ENCODE measurements at regions not wholly inside any gene's neighbourhood (a gene's known extent, or its start where the extent isn't known, plus 50 kb on each side); places are given as distances from the start of the nearest gene placed in this dataset.

DNA sequence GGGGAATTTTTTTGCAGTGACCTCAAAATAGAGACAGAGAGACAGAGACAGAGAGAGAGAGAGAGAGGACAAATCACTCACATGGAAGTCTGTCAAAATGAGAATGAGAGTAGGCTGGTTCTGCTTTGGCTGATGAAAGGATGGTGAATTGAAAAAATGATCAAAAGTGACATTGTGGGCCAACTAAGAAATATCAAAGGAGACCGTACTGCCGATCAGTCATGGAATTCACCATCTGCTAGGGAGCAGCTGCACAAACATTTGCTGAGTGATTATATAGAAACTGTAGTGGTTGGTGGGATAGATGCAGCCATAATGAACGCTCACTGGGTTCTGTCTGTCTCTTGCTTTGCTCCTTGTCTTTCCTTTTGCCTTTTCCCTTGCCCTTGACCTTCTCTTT lies 476.6 kb upstream of the SGCD start:
- no peak for DNase-seq (ENCODE audit: low read depth)
- TF ChIP-seq, protein P1, sequence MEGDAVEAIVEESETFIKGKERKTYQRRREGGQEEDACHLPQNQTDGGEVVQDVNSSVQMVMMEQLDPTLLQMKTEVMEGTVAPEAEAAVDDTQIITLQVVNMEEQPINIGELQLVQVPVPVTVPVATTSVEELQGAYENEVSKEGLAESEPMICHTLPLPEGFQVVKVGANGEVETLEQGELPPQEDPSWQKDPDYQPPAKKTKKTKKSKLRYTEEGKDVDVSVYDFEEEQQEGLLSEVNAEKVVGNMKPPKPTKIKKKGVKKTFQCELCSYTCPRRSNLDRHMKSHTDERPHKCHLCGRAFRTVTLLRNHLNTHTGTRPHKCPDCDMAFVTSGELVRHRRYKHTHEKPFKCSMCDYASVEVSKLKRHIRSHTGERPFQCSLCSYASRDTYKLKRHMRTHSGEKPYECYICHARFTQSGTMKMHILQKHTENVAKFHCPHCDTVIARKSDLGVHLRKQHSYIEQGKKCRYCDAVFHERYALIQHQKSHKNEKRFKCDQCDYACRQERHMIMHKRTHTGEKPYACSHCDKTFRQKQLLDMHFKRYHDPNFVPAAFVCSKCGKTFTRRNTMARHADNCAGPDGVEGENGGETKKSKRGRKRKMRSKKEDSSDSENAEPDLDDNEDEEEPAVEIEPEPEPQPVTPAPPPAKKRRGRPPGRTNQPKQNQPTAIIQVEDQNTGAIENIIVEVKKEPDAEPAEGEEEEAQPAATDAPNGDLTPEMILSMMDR (conservative IDR thresholded peaks at IDR 0.05; ENCODE audit: control insufficient read depth, insufficient read depth, low read depth, low read length), result no peak
- H3K4me3 ChIP-seq (ENCODE audit: control insufficient read depth, low read depth, low read length), result no peak overlapping the region

DNA sequence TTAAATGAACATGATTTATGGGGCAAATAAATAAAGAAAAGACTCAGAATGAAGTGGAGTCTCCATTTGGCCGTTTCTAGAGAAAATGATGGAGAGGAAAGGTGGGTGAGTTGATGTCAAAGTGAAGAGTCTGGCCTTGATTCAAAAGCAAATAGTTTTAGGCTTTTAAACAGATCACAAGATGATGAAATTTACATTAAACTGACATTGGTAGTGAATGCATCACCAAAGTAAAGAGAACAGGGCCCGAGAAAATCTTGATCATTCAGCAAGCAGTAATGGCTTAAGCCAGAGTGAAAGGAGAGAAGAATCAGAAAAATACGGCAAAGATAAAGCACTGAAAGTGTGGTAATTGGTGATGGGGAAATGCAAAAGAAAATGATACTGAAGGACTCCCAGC lies 460.0 kb upstream of the SGCD start:
- H3K4me3 ChIP-seq (ENCODE audit: control insufficient read depth, low read depth, low read length), result no peak overlapping the region
- TF ChIP-seq, protein P1 (conservative IDR thresholded peaks at IDR 0.05; ENCODE audit: control insufficient read depth, insufficient read depth, low read depth, low read length), result no peak
- DNase-seq (ENCODE audit: low read depth), result no peak

DNA sequence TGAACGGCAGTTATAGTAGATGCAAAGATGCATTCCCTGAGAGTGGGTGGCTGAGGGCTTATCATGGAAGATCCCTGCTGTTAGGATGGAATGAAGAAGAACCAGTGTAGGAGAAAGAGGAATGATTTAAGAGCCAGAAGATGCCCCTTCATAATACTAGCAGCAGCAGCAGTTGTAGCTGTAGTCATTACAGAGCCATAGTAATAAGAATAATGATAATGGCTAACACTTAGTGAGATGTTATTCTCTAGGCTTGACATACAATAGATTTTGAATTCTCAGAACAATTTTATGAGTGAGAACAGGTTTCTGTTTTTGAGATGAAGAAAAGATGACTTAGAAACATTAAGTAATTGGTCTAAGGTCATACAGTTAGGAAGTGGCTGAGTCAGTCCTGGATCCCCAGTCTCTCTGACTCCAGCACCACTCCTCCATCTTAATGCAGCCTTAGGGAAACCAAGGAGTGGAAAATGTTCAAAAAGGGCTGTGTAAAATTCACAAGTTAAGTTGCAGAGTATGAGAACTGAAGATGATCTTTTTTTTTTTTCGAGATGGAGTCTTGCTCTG lies 459.4 kb upstream of the SGCD start:
- TF ChIP-seq, protein P1 (conservative IDR thresholded peaks at IDR 0.05; ENCODE audit: control insufficient read depth, insufficient read depth, low read depth, low read length), result no peak
- H3K4me3 ChIP-seq (ENCODE audit: control insufficient read depth, low read depth, low read length), result no peak overlapping the region
- no peak for DNase-seq (ENCODE audit: low read depth)

DNA sequence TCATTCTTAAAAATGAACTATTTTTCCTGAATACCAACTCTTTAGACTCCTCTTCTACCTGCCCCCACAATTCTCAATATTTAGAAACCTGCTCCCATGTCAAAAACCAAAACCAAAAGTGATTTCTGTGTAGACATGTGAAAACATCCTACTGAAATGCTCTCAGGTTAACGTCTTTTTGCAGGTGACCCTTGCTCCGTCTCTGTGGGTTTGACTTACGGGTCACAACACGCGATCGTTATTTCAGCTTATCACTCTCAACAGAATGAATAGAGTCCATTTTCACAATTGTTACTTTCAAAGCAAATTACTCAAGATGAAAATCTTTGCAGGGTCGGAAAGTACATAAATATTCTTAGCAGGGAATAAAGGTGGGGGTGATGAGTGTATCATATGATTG lies 456.3 kb upstream of the SGCD start:
- DNase-seq (ENCODE audit: low read depth), result no peak
- TF ChIP-seq, protein P1 (conservative IDR thresholded peaks at IDR 0.05; ENCODE audit: control insufficient read depth, insufficient read depth, low read depth, low read length), result no peak
- H3K4me3 ChIP-seq (ENCODE audit: control insufficient read depth, low read depth, low read length), result no peak overlapping the region

GRCh38 chr5:155871623-155872022 lies 455.3 kb upstream of the SGCD start:
- TF ChIP-seq, protein P1 (conservative IDR thresholded peaks at IDR 0.05; ENCODE audit: control insufficient read depth, insufficient read depth, low read depth, low read length), result no peak
- DNase-seq (ENCODE audit: low read depth), result no peak
- no peak overlapping the region for H3K4me3 ChIP-seq (ENCODE audit: control insufficient read depth, low read depth, low read length)

DNA sequence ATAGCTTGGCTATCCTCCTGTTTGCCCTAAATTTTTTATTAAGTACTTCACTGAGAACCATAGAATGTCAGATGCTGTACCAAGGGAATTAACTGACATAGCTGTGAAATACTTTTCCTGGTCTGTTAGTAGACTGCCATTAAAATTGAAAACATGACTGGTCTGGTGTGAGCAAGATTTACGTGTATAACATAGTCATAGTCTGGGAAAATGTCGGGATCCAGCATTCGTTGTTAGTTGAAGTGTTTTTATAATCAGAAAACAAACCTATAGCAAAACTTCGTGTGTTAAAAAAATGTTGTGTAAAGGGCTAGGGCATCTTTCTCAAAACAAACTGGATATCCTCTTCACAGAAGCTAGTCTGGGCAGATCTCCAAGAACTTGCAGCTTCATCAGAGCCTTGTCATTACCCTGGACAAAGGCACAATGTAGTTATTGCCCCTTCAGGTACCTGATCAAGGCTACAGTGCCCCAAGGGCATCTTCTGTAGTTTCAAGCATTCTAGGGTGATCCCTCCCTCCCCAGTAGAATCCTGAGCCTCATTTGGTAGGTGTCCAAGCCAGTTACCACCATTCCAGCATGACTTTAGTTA lies 454.2 kb upstream of the SGCD start:
- no peak overlapping the region for H3K4me3 ChIP-seq (ENCODE audit: control insufficient read depth, low read depth, low read length)
- no peak for DNase-seq (ENCODE audit: low read depth)
- TF ChIP-seq, protein P1 (conservative IDR thresholded peaks at IDR 0.05; ENCODE audit: control insufficient read depth, insufficient read depth, low read depth, low read length), result no peak
